ENCODE measurements at regions not wholly inside any gene's neighbourhood (a gene's known extent, or its start where the extent isn't known, plus 50 kb on each side); places are given as distances from the start of the nearest gene placed in this dataset.

- no peak overlapping the region for H3K27ac ChIP-seq
- DNase-seq = no peak
- TF ChIP-seq POLR2A (IDR thresholded peaks at IDR 0.05) = no peak
- no peak for TF ChIP-seq CTCF (IDR thresholded peaks at IDR 0.05)
- H3K4me1 ChIP-seq = no peaks in the 10 kb centered on the region
- H3K4me3 ChIP-seq = no peak overlapping the region
- no peaks in the 10 kb centered on the region for H3K27me3 ChIP-seq
- H3K36me3 ChIP-seq = no peaks in the 10 kb centered on the region
- no peaks in the 10 kb centered on the region for H3K9me3 ChIP-seq
- intact Hi-C loops (cut with DNase I) = no loop called here
- 48% methylated on average over 2 of the region's 5 CpGs for whole genome bisulfite sequencing (ENCODE audit: insufficient coverage, low coverage, low lambda C conversion rate, missing lambda C conversion rate)
- no peak for ATAC-seq
These were observed 85.8 kb upstream of the TAS2R1 start for GRCh38 chr5:9715891-9716335.

GRCh38 chr5:9713959-9714586 lies 83.9 kb upstream of the TAS2R1 start:
- H3K4me1 ChIP-seq = no peaks in the 10 kb centered on the region
- no peak overlapping the region for H3K27ac ChIP-seq
- H3K4me3 ChIP-seq = no peak overlapping the region
- DNase-seq (no peak), ATAC-seq (no peak)
- H3K27me3 ChIP-seq = no peaks in the 10 kb centered on the region
- TF ChIP-seq CTCF (IDR thresholded peaks at IDR 0.05) (no peak), POLR2A (IDR thresholded peaks at IDR 0.05) (no peak)
- H3K36me3 ChIP-seq = no peaks in the 10 kb centered on the region
- 51% methylated on average over 4 of the region's 4 CpGs for WGBS (ENCODE audit: insufficient coverage, low coverage, low lambda C conversion rate, missing lambda C conversion rate)
- no peaks in the 10 kb centered on the region for H3K9me3 ChIP-seq
- intact Hi-C loops (cut with DNase I) = no loop called here

GRCh38 chr5:9713356-9713755 lies 83.2 kb upstream of the TAS2R1 start:
- 58% methylated on average over 4 of the region's 4 CpGs for WGBS (ENCODE audit: insufficient coverage, low coverage, low lambda C conversion rate, missing lambda C conversion rate)
- Histone ChIP-seq H3K4me3 (no peak overlapping the region), H3K9me3 (no peaks in the 10 kb centered on the region), H3K36me3 (no peaks in the 10 kb centered on the region), H3K27me3 (no peaks in the 10 kb centered on the region), H3K27ac (no peak overlapping the region), H3K4me1 (no peaks in the 10 kb centered on the region)
- ATAC-seq (no peak), DNase-seq (no peak)
- TF ChIP-seq CTCF (IDR thresholded peaks at IDR 0.05) = no peak
- TF ChIP-seq POLR2A (IDR thresholded peaks at IDR 0.05) = no peak
- intact Hi-C loops (cut with DNase I) = no loop called here

- intact Hi-C loops (cut with DNase I) = no loop called here
- Histone ChIP-seq H3K9me3 (no peaks in the 10 kb centered on the region), H3K36me3 (no peaks in the 10 kb centered on the region), H3K27ac (no peak overlapping the region), H3K27me3 (no peaks in the 10 kb centered on the region), H3K4me1 (no peaks in the 10 kb centered on the region), H3K4me3 (no peak overlapping the region)
- DNase-seq (no peak), ATAC-seq (no peak)
- no peak for TF ChIP-seq POLR2A (IDR thresholded peaks at IDR 0.05)
- no peak for TF ChIP-seq CTCF (IDR thresholded peaks at IDR 0.05)
- 49% methylated on average over 8 of the region's 8 CpGs for WGBS (ENCODE audit: insufficient coverage, low coverage, low lambda C conversion rate, missing lambda C conversion rate)
These were observed 82.8 kb upstream of the TAS2R1 start for GRCh38 chr5:9712911-9713310.

GRCh38 chr5:9712506-9712905 lies 82.4 kb upstream of the TAS2R1 start:
- 53% methylated on average over 4 of the region's 4 CpGs for WGBS (ENCODE audit: insufficient coverage, low coverage, low lambda C conversion rate, missing lambda C conversion rate)
- DNase-seq (no peak), ATAC-seq (no peak)
- H3K36me3 ChIP-seq = no peaks in the 10 kb centered on the region
- H3K4me3 ChIP-seq = no peak overlapping the region
- H3K27ac ChIP-seq = no peak overlapping the region
- H3K4me1 ChIP-seq = no peaks in the 10 kb centered on the region
- no peaks in the 10 kb centered on the region for H3K9me3 ChIP-seq
- TF ChIP-seq CTCF (IDR thresholded peaks at IDR 0.05) (no peak), POLR2A (IDR thresholded peaks at IDR 0.05) (no peak)
- no peaks in the 10 kb centered on the region for H3K27me3 ChIP-seq
- intact Hi-C loops (cut with DNase I) = no loop called here

Measured in right lobe of liver (tissue), 6 donors.